Natural killer cell (primary cell): ENCODE measurements at regions not wholly inside any gene's neighbourhood (a gene's known extent, or its start where the extent isn't known, plus 50 kb on each side); places are given as distances from the start of the nearest gene placed in this dataset.

Experiments
- ATAC-seq, 3 donors: fragments of 150-1000 bp in 2 of 3; fragments of 200-7000 bp in 1 of 3; cut with Tn5 transposase; 1 replicate in 1 of 3; 2 replicates in 2 of 3; pipeline ENCODE4 v1.10.0; 2021; ENCODE audit warnings: mild to moderate bottlenecking in 2 of 3, moderate library complexity in 2 of 3
- DNase-seq, 2 donors: peaks; one replicate each; pipeline versions ENCODE4 v3.0.0 to v3.0.0-alpha.2; 2013 to 2021; ENCODE audit warnings: mixed read lengths in 1 of 2
- H3K27ac ChIP-seq: one replicate; pipeline ENCODE4 v1.5.1; 2013; ENCODE audit warnings: mild to moderate bottlenecking, low read length
- H3K27me3 ChIP-seq: one replicate; pipeline ENCODE4 v1.6.1; 2013; ENCODE audit warnings: low read length; ENCODE audit not compliant: control insufficient read depth, insufficient read depth
- H3K36me3 ChIP-seq: one replicate; pipeline ENCODE4 v1.6.1; 2013; ENCODE audit warnings: low read length; ENCODE audit not compliant: control insufficient read depth, insufficient read depth
- H3K4me1 ChIP-seq: one replicate; pipeline ENCODE4 v1.6.1; 2013; ENCODE audit warnings: low read length; ENCODE audit not compliant: control insufficient read depth, insufficient read depth
- H3K4me3 ChIP-seq: one replicate; pipeline ENCODE4 v1.5.1; 2013; ENCODE audit warnings: low read length
- H3K9me3 ChIP-seq: one replicate; pipeline ENCODE4 v1.6.1; 2013; ENCODE audit warnings: low read length; ENCODE audit not compliant: control insufficient read depth, insufficient read depth
- H3K27ac Mint-ChIP-seq, 2 donors: one replicate each; pipeline ENCODE4 v1.8.0; 2022; ENCODE audit warnings: mild to moderate bottlenecking in 2 of 2, mixed read lengths in 2 of 2, moderate library complexity in 1 of 2
- H3K27me3 Mint-ChIP-seq, 2 donors: one replicate each; pipeline ENCODE4 v1.8.0; 2022; ENCODE audit warnings: low read depth in 2 of 2, mixed read lengths in 2 of 2
- H3K36me3 Mint-ChIP-seq: one replicate; pipeline ENCODE4 v1.8.0; 2022; ENCODE audit warnings: mixed read lengths
- H3K4me1 Mint-ChIP-seq, 2 donors: one replicate each; pipeline ENCODE4 v1.8.0; 2022; ENCODE audit warnings: mixed read lengths in 2 of 2
- H3K4me3 Mint-ChIP-seq: one replicate; pipeline ENCODE4 v1.8.0; 2022; ENCODE audit warnings: mild to moderate bottlenecking, moderate library complexity, mixed read lengths
- H3K9me3 Mint-ChIP-seq, 2 donors: one replicate each; pipeline ENCODE4 v1.8.0; 2022; ENCODE audit warnings: mixed read lengths in 2 of 2
- CTCF ChIP-seq: fragments of 200-600 bp; IDR thresholded peaks from one replicate; pipeline ENCODE4 v1.8.0; 2022; ENCODE audit warnings: antibody characterized with exemption
- WGBS: methylation state at CpG from one replicate; pipeline ENCODE4 v1.1.7; 2013; ENCODE audit warnings: missing lambda C conversion rate; ENCODE audit not compliant: insufficient coverage; 5-methylcytosine and 5-hydroxymethylcytosine counted together
- intact Hi-C: fragments of 100-400 bp; cut with micrococcal nuclease; formaldehyde crosslinking; loops from one replicate; pipeline ENCODE4 v1.14.2; 2022

GRCh38 chr2:120871016-120871635 lies 135.5 kb downstream of the GLI2 start:
- Histone ChIP-seq H3K4me1 (no peaks in the 10 kb centered on the region), H3K4me3 (no peak overlapping the region), H3K9me3 (no peaks in the 10 kb centered on the region), H3K27me3 (peaks cover 2% of the 10 kb centered on the region), H3K36me3 (no peaks in the 10 kb centered on the region), H3K27ac (no peak overlapping the region)
- no peak overlapping the region for H3K4me3 Mint-ChIP-seq
- no peak for TF ChIP-seq CTCF
- ATAC-seq (no peak), DNase-seq (no peak)
- H3K36me3 Mint-ChIP-seq: no peaks in the 10 kb centered on the region
- peaks cover 20 to 23% of the 10 kb centered on the region in 2 donors for H3K27me3 Mint-ChIP-seq
- intact Hi-C loops: no loop called here
- H3K9me3 Mint-ChIP-seq: no peaks in the 10 kb centered on the region
- H3K4me1 Mint-ChIP-seq: no peaks in the 10 kb centered on the region
- WGBS: 87% methylated on average over 10 of the region's 10 CpGs
- H3K27ac Mint-ChIP-seq: no peak overlapping the region

GRCh38 chr2:120871881-120872620 lies 136.4 kb downstream of the GLI2 start:
- ATAC-seq (no peak), DNase-seq (no peak)
- H3K27me3 ChIP-seq: peaks cover 2% of the 10 kb centered on the region
- H3K4me1 Mint-ChIP-seq: no peaks in the 10 kb centered on the region
- no peak overlapping the region for H3K27ac Mint-ChIP-seq
- 77% methylated on average over 7 of the region's 7 CpGs for WGBS
- no peak overlapping the region for H3K4me3 Mint-ChIP-seq
- H3K36me3 Mint-ChIP-seq: no peaks in the 10 kb centered on the region
- no peak overlapping the region for H3K27ac ChIP-seq
- no peak overlapping the region for H3K4me3 ChIP-seq
- no peaks in the 10 kb centered on the region for H3K4me1 ChIP-seq
- no peaks in the 10 kb centered on the region for H3K9me3 ChIP-seq
- no peaks in the 10 kb centered on the region for H3K9me3 Mint-ChIP-seq
- TF ChIP-seq CTCF: no peak
- H3K27me3 Mint-ChIP-seq: peaks cover 16 to 23% of the 10 kb centered on the region in 2 donors
- H3K36me3 ChIP-seq: no peaks in the 10 kb centered on the region
- intact Hi-C loops: no loop called here

GRCh38 chr2:120873958-120874887 lies 138.6 kb downstream of the GLI2 start:
- Mint-ChIP-seq H3K9me3 (no peaks in the 10 kb centered on the region), H3K4me1 (no peaks in the 10 kb centered on the region), H3K27me3 (peaks cover 5 to 8% of the 10 kb centered on the region in 2 donors), H3K4me3 (no peak overlapping the region), H3K36me3 (no peaks in the 10 kb centered on the region), H3K27ac (no peak overlapping the region)
- Histone ChIP-seq H3K9me3 (no peaks in the 10 kb centered on the region), H3K4me1 (no peaks in the 10 kb centered on the region), H3K4me3 (no peak overlapping the region), H3K27me3 (peaks cover under 1% of the 10 kb centered on the region), H3K36me3 (no peaks in the 10 kb centered on the region), H3K27ac (no peak overlapping the region)
- WGBS: 91% methylated on average over 27 of the region's 27 CpGs
- ATAC-seq: no peak
- intact Hi-C loops: no loop called here
- no peak for DNase-seq
- TF ChIP-seq CTCF: no peak
